H1 (cell line): ENCODE measurements at regions not wholly inside any gene's neighbourhood (a gene's known extent, or its start where the extent isn't known, plus 50 kb on each side); places are given as distances from the start of the nearest gene placed in this dataset.

Source experiments
- CTCF ChIA-PET: fragments of 300-600 bp; sonication (Branson Sonifier 250); formaldehyde crosslinking; loops from one replicate; lab custom pipeline; 2021; ENCODE audit not compliant: partially characterized antibody; lab: Charles Lee
- POLR2A ChIA-PET: fragments of 300-600 bp; sonication (Branson Sonifier 250); formaldehyde crosslinking; loops from one replicate; lab custom pipeline; 2021; ENCODE audit warnings: inconsistent platforms; ENCODE audit not compliant: partially characterized antibody; lab: Charles Lee
- DNase-seq, 2 experiments: peaks; one replicate each; pipeline versions ENCODE4 v3.0.0 to v3.0.0-alpha.2; 2010 to 2022; ENCODE audit warnings: low spot score in 2 of 2, low read depth in 1 of 2, mixed read lengths in 1 of 2
- FAIRE-seq: peaks from 2 replicates; lab custom pipeline; 2011; peaks lifted over from hg19 to GRCh38; lab: Jason Lieb, UNC
- H2AFZ ChIP-seq: 2 replicates; pipeline ENCODE4 v1.8.1; 2012; ENCODE audit warnings: low read length, inconsistent platforms
- H2AK5ac ChIP-seq: 2 replicates; pipeline ENCODE4 v1.6.1; 2013; ENCODE audit warnings: low read depth, low read length
- H2BK120ac ChIP-seq: replicated peaks from 2 replicates; pipeline ENCODE3; 2013; ENCODE audit warnings: low read depth, low read length, inconsistent platforms
- H2BK12ac ChIP-seq: 2 replicates; pipeline ENCODE4 v1.6.1; 2013; ENCODE audit warnings: low read depth, low read length
- H2BK15ac ChIP-seq: 2 replicates; pipeline ENCODE4 v1.6.1; 2013; ENCODE audit warnings: low read length
- H2BK20ac ChIP-seq: 2 replicates; pipeline ENCODE4 v1.6.1; 2013; ENCODE audit warnings: low read length
- H2BK5ac ChIP-seq: 2 replicates; pipeline ENCODE4 v1.6.1; 2013; ENCODE audit warnings: low read depth, low read length
- H3K14ac ChIP-seq: 2 replicates; pipeline ENCODE4 v1.6.1; 2013; ENCODE audit warnings: inconsistent platforms; ENCODE audit not compliant: insufficient read length
- H3K18ac ChIP-seq: 2 replicates; pipeline ENCODE4 v1.6.1; 2013; ENCODE audit warnings: low read length; ENCODE audit errors: extremely low read depth
- H3K23ac ChIP-seq: 2 replicates; pipeline ENCODE4 v1.6.1; 2013; ENCODE audit warnings: inconsistent platforms; ENCODE audit not compliant: insufficient read length
- H3K23me2 ChIP-seq: 2 replicates; pipeline ENCODE4 v1.6.1; 2013; ENCODE audit warnings: low read depth, low read length
- H3K27ac ChIP-seq: 2 replicates; pipeline ENCODE4 v1.6.1; 2011; ENCODE audit warnings: low read depth, low read length, inconsistent platforms
- H3K27me3 ChIP-seq, 4 experiments: replicated peaks in 1 of 4; 1 replicate in 1 of 4; 2 replicates in 3 of 4; pipeline versions ENCODE4 v1.6.1 to v1.8.1; 2011 to 2013; ENCODE audit warnings: low read length in 3 of 4, mild to moderate bottlenecking in 3 of 4, inconsistent platforms in 2 of 4, mixed read lengths in 2 of 4, moderate library complexity in 1 of 4; ENCODE audit not compliant: control insufficient read depth in 3 of 4, insufficient read depth in 3 of 4; ENCODE audit errors: extremely low read depth in 1 of 4
- H3K36me3 ChIP-seq, 4 experiments: 2 replicates each; pipeline versions ENCODE4 v1.6.1 to v1.8.1; 2011 to 2013; ENCODE audit warnings: mild to moderate bottlenecking in 4 of 4, low read length in 3 of 4, moderate library complexity in 2 of 4, control low read depth in 1 of 4, inconsistent platforms in 1 of 4; ENCODE audit not compliant: insufficient read depth in 4 of 4, control insufficient read depth in 2 of 4
- H3K4ac ChIP-seq: replicated peaks from 2 replicates; pipeline ENCODE3; 2013; ENCODE audit warnings: low read length, low read depth, mixed read lengths, inconsistent platforms; ENCODE audit not compliant: insufficient read length
- H3K4me1 ChIP-seq, 4 experiments: replicated peaks in 1 of 4; 1 replicate in 1 of 4; 2 replicates in 3 of 4; pipeline versions ENCODE4 v1.6.1 to v1.8.1; 2011 to 2013; ENCODE audit warnings: low read length in 3 of 4, inconsistent platforms in 2 of 4, mixed read lengths in 1 of 4; ENCODE audit not compliant: insufficient read depth in 4 of 4, control insufficient read depth in 3 of 4
- H3K4me2 ChIP-seq, 2 experiments: 2 replicates each; pipeline versions ENCODE4 v1.6.1 to v1.8.1; 2011 to 2013; ENCODE audit warnings: low read depth in 2 of 2, low read length in 2 of 2, control low read depth in 1 of 2, inconsistent platforms in 1 of 2, mild to moderate bottlenecking in 1 of 2; ENCODE audit not compliant: insufficient read depth in 1 of 2
- H3K4me3 ChIP-seq, 4 experiments: fragments of 200-600, 300-600 bp in 1 of 4; sonication (generic), shearing (Covaris generic), sonication (Bioruptor Twin) in 1 of 4; 2 replicates each; pipeline versions ENCODE4 v1.5.1 to v1.8.1; 2011 to 2016; ENCODE audit warnings: low read length in 4 of 4, low read depth in 3 of 4, control low read depth in 2 of 4, inconsistent platforms in 2 of 4, mild to moderate bottlenecking in 2 of 4, mixed read lengths in 1 of 4, moderate library complexity in 1 of 4; ENCODE audit not compliant: insufficient read depth in 2 of 4; ENCODE audit errors: extremely low read depth in 1 of 4
- H3K56ac ChIP-seq: replicated peaks from 2 replicates; pipeline ENCODE3; 2013; ENCODE audit warnings: low read depth, mild to moderate bottlenecking, mixed read lengths, low read length, inconsistent platforms; ENCODE audit not compliant: insufficient read length
- H3K79me1 ChIP-seq: 2 replicates; pipeline ENCODE4 v1.6.1; 2013; ENCODE audit warnings: low read depth, low read length, control low read depth
- H3K79me2 ChIP-seq, 2 experiments: 2 replicates each; pipeline versions ENCODE4 v1.6.1 to v1.8.1; 2012 to 2013; ENCODE audit warnings: low read length in 2 of 2, mild to moderate bottlenecking in 2 of 2, inconsistent platforms in 1 of 2; ENCODE audit not compliant: insufficient read depth in 2 of 2, control insufficient read depth in 1 of 2
- H3K9ac ChIP-seq, 4 experiments: replicated peaks in 1 of 4; 1 replicate in 1 of 4; 2 replicates in 3 of 4; pipeline versions ENCODE4 v1.6.1 to v1.8.1; 2011 to 2013; ENCODE audit warnings: low read depth in 3 of 4, low read length in 3 of 4, control low read depth in 2 of 4, mild to moderate bottlenecking in 2 of 4, moderate library complexity in 2 of 4, inconsistent platforms in 1 of 4; ENCODE audit errors: extremely low read depth in 1 of 4
- H3K9me3 ChIP-seq, 2 experiments: 2 replicates each; pipeline versions ENCODE4 v1.6.1 to v1.8.1; 2012 to 2013; ENCODE audit warnings: mild to moderate bottlenecking in 2 of 2, moderate library complexity in 2 of 2, control low read depth in 1 of 2, inconsistent platforms in 1 of 2, low read depth in 1 of 2, low read length in 1 of 2, mixed read lengths in 1 of 2; ENCODE audit not compliant: insufficient read depth in 2 of 2
- H4K20me1 ChIP-seq, 2 experiments: replicated peaks in 1 of 2; 2 replicates each; pipeline versions ENCODE3 to v1.8.1; 2011 to 2013; ENCODE audit warnings: inconsistent platforms in 2 of 2, low read length in 2 of 2, mild to moderate bottlenecking in 1 of 2; ENCODE audit not compliant: insufficient read depth in 2 of 2, control insufficient read depth in 1 of 2
- H4K5ac ChIP-seq: 2 replicates; pipeline ENCODE4 v1.6.1; 2013; ENCODE audit warnings: low read length, low read depth, mixed read lengths, inconsistent platforms; ENCODE audit not compliant: insufficient read length
- H4K8ac ChIP-seq: 2 replicates; pipeline ENCODE4 v1.8.0; 2013; ENCODE audit warnings: mild to moderate bottlenecking, moderate library complexity, low read length, inconsistent platforms; ENCODE audit not compliant: insufficient read depth; ENCODE audit errors: extremely low read depth
- H4K91ac ChIP-seq: replicated peaks from 2 replicates; pipeline ENCODE3; 2013; ENCODE audit warnings: low read length, mixed read lengths, inconsistent platforms; ENCODE audit not compliant: insufficient read length
- BRCA1 ChIP-seq: IDR thresholded peaks from 2 replicates; pipeline ENCODE4 v1.6.1; 2012; ENCODE audit warnings: low read depth, low read length, improper control_type of control experiment
- E2F6 ChIP-seq: IDR thresholded peaks from 2 replicates; pipeline ENCODE4 v1.6.1; 2012; ENCODE audit warnings: inconsistent platforms
- FOSL1 ChIP-seq: IDR thresholded peaks from 2 replicates; pipeline ENCODE4 v1.6.1; 2011; ENCODE audit warnings: mild to moderate bottlenecking, low read depth, low read length, moderate library complexity; ENCODE audit not compliant: insufficient read depth
- POLR2AphosphoS5 ChIP-seq: IDR thresholded peaks from 2 replicates; pipeline ENCODE4 v1.6.1; 2011; ENCODE audit warnings: low read depth, low read length
- RXRA ChIP-seq: IDR thresholded peaks from 2 replicates; pipeline ENCODE4 v1.6.1; 2011; ENCODE audit warnings: low read depth, mild to moderate bottlenecking, low read length, moderate library complexity; ENCODE audit not compliant: insufficient read depth
- TEAD4 ChIP-seq: IDR thresholded peaks from 2 replicates; pipeline ENCODE4 v1.6.1; 2012; ENCODE audit warnings: low read depth, low read length, inconsistent platforms, mixed read lengths
- USF2 ChIP-seq: IDR thresholded peaks from 2 replicates; pipeline ENCODE4 v1.6.1; 2011; ENCODE audit warnings: low read length, improper control_type of control experiment
- ZNF274 ChIP-seq: IDR thresholded peaks from 2 replicates; pipeline ENCODE4 v1.7.0; 2012; ENCODE audit warnings: low read length, borderline replicate concordance; ENCODE audit errors: extremely low read depth
- WGBS, 2 experiments: shearing (Covaris generic) in 1 of 2; methylation state at CpG; one replicate each; pipeline versions ENCODE4 v1.1.6 to v1.1.7; 2013 to 2015; ENCODE audit warnings: low lambda C conversion rate in 2 of 2, mixed read lengths in 2 of 2, inconsistent platforms in 1 of 2, low coverage in 1 of 2, missing lambda C conversion rate in 1 of 2; ENCODE audit not compliant: insufficient replicate concordance in 2 of 2, insufficient coverage in 1 of 2, insufficient read length in 1 of 2; ENCODE audit errors: extremely low coverage in 1 of 2, missing lambda C conversion rate in 1 of 2; 5-methylcytosine and 5-hydroxymethylcytosine counted together

GRCh38 chr2:5093518-5093917, 598.7 kb upstream of the SOX11 start:
- Histone ChIP-seq H4K20me1 (no peaks in the 10 kb centered on the region), H3K18ac (no peak overlapping the region), H2BK15ac (no peak overlapping the region), H3K4ac (no peak overlapping the region), H3K36me3 (no peaks in the 10 kb centered on the region), H3K23me2 (no peaks in the 10 kb centered on the region), H3K9me3 (no peaks in the 10 kb centered on the region), H2BK5ac (no peak overlapping the region), H2AK5ac (no peak overlapping the region), H3K23ac (no peak overlapping the region), H2BK120ac (no peak overlapping the region), H3K9ac (no peak overlapping the region), H3K79me2 (no peaks in the 10 kb centered on the region), H3K56ac (no peak overlapping the region), H3K4me1 (no peaks in the 10 kb centered on the region), H3K27me3 (peaks cover 0 to 1% (median 0%) of the 10 kb centered on the region in 4 experiments; a peak in 3 of 7 replicates), H2AFZ (no peak overlapping the region), H4K91ac (no peak overlapping the region), H2BK12ac (no peak overlapping the region), H3K4me2 (no peak overlapping the region), H4K5ac (no peak overlapping the region), H4K8ac (no peak overlapping the region), H3K27ac (no peak overlapping the region), H2BK20ac (no peak overlapping the region), H3K4me3 (no peak overlapping the region), H3K79me1 (no peaks in the 10 kb centered on the region), H3K14ac (no peak overlapping the region)
- no peak for DNase-seq
- WGBS, 2 experiments: 87% methylated on average over 8 of the region's 8 CpGs; no CpG with 5 or more reads in 1 of the 2 experiments
- CTCF ChIA-PET: interaction anchor here (0.6 kb wide), 1 partner anchor 22 kb away, joined by 3 read pairs; no protein-coding TSS in a partner anchor
- no peak for TF ChIP-seq E2F6
- TF ChIP-seq RXRA: no peak
- no peak for TF ChIP-seq USF2
- TF ChIP-seq POLR2AphosphoS5: no peak
- no peak for TF ChIP-seq TEAD4
- TF ChIP-seq BRCA1: no peak
- TF ChIP-seq FOSL1: no peak
- TF ChIP-seq ZNF274: no peak
- POLR2A ChIA-PET: no interaction called here
- no peak for FAIRE-seq
